Tibial nerve (tissue), 4 donors: ENCODE measurements at regions not wholly inside any gene's neighbourhood (a gene's known extent, or its start where the extent isn't known, plus 50 kb on each side); places are given as distances from the start of the nearest gene placed in this dataset.
"Not testable (repeated sequence)": the region's sequence is repeated elsewhere in the genome, so short reads cannot be mapped to it uniquely, and the experiment has no call there.

Experiments
- EP300 ChIP-seq, 2 donors: sonication (generic); formaldehyde crosslinking; IDR thresholded peaks; one replicate each; pipeline ENCODE4 v1.6.1; 2017; ENCODE audit warnings: antibody characterized with exemption in 2 of 2, mild to moderate bottlenecking in 1 of 2
- POLR2A ChIP-seq, 2 donors: fragments of 450-650 bp; IDR thresholded peaks; one replicate each; pipeline ENCODE4 v1.6.1; 2017; ENCODE audit warnings: antibody characterized with exemption in 2 of 2, mild to moderate bottlenecking in 2 of 2, moderate library complexity in 2 of 2
- TF ChIP-seq, protein P1 (sequence below), 5 experiments: fragments of 200-600 bp in 3 of 5; fragments of 450-650 bp in 2 of 5; sonication (generic) in 3 of 5; IDR thresholded peaks; one replicate each; pipeline ENCODE4 v1.5.1; 2016 to 2019; ENCODE audit warnings: antibody characterized with exemption in 5 of 5, mild to moderate bottlenecking in 3 of 5, moderate library complexity in 2 of 5

DNA sequence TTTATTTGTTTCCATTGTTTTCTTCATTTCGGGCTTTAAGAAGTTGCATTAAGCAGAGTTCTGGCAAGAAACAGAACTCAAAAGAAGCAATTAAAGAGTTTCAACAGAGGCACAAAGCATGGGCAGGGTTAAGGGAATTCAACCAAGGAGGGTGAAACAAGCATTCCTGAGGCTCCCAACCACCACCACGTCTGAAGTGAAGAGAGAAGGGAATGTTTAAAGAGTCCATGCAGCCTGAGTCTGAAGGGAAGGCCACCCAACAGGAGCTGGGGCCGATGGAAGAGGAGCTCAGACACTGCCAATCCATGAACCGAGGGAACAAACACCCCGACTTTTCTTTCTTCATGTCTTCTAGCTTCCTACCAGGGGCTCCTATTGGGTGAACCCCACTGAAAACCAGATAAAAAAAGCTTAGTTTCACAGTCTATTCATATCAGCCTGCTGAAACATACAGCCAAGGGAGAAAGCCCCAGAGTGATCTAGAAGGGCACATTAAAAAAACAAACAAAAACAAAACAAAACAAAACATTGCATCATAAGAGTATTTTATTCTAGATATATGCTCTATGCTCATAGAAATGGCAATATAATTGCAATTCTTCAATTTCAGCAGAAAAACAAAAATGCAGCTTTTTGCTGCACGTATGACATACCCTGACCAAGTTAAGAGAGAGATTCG lies 592.1 kb downstream of the TTLL7 start:
- TF ChIP-seq, protein P1, sequence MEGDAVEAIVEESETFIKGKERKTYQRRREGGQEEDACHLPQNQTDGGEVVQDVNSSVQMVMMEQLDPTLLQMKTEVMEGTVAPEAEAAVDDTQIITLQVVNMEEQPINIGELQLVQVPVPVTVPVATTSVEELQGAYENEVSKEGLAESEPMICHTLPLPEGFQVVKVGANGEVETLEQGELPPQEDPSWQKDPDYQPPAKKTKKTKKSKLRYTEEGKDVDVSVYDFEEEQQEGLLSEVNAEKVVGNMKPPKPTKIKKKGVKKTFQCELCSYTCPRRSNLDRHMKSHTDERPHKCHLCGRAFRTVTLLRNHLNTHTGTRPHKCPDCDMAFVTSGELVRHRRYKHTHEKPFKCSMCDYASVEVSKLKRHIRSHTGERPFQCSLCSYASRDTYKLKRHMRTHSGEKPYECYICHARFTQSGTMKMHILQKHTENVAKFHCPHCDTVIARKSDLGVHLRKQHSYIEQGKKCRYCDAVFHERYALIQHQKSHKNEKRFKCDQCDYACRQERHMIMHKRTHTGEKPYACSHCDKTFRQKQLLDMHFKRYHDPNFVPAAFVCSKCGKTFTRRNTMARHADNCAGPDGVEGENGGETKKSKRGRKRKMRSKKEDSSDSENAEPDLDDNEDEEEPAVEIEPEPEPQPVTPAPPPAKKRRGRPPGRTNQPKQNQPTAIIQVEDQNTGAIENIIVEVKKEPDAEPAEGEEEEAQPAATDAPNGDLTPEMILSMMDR (IDR thresholded peaks at IDR 0.05): not testable (repeated sequence)
- not testable (repeated sequence) for TF ChIP-seq EP300, POLR2A (IDR thresholded peaks at IDR 0.05)
